ENCODE measurements at regions not wholly inside any gene's neighbourhood (a gene's known extent, or its start where the extent isn't known, plus 50 kb on each side); places are given as distances from the start of the nearest gene placed in this dataset.

GRCh38 chr12:65707051-65707450 lies 117.2 kb upstream of the HMGA2 start:
- Mint-ChIP-seq H3K4me1 (ENCODE audit: low read depth, unreplicated experiment) (no peaks in the 10 kb centered on the region), H3K36me3 (ENCODE audit: low read depth, unreplicated experiment) (no peaks in the 10 kb centered on the region), H3K27ac (ENCODE audit: unreplicated experiment) (no peak overlapping the region), H3K27me3 (ENCODE audit: low read depth, unreplicated experiment) (no peaks in the 10 kb centered on the region), H3K9me3 (ENCODE audit: unreplicated experiment) (peaks cover 24% of the 10 kb centered on the region), H3K4me3 (ENCODE audit: unreplicated experiment) (no peak overlapping the region)
- Histone ChIP-seq H3K9ac (ENCODE audit: low read length) (no peak overlapping the region), H3K4me1 (ENCODE audit: insufficient read depth, low read length) (no peaks in the 10 kb centered on the region), H3K79me2 (ENCODE audit: insufficient read depth, low read length) (no peaks in the 10 kb centered on the region), H3K4me3 (ENCODE audit: insufficient read depth, low read depth, low read length) (no peak overlapping the region), H3K27me3 (ENCODE audit: insufficient read depth, low read length) (peaks cover 6% of the 10 kb centered on the region), H3K27ac (ENCODE audit: low read depth, low read length) (no peak overlapping the region), H4K20me1 (ENCODE audit: insufficient read depth, low read length) (no peaks in the 10 kb centered on the region), H3K36me3 (ENCODE audit: insufficient read depth, low read length) (no peaks in the 10 kb centered on the region), H3K4me2 (ENCODE audit: low read length) (no peak overlapping the region), H2AFZ (ENCODE audit: low read depth, low read length) (no peak overlapping the region), H3K9me3 (ENCODE audit: insufficient read depth, low read depth, low read length) (no peaks in the 10 kb centered on the region)
- no peak for DNase-seq (ENCODE audit: low read depth)
- no peak for TF ChIP-seq CTCF (IDR thresholded peaks at IDR 0.05; ENCODE audit: insufficient read depth, low read depth, low read length)
- TF ChIP-seq EZH2 (IDR thresholded peaks at IDR 0.05; ENCODE audit: insufficient read depth, low read length), result no peak
- no peak for FAIRE-seq

- Histone ChIP-seq H3K27ac (ENCODE audit: low read depth, low read length) (no peak overlapping the region), H3K4me2 (ENCODE audit: low read length) (no peak overlapping the region), H3K9me3 (ENCODE audit: insufficient read depth, low read depth, low read length) (no peaks in the 10 kb centered on the region), H3K4me1 (ENCODE audit: insufficient read depth, low read length) (no peaks in the 10 kb centered on the region), H3K36me3 (ENCODE audit: insufficient read depth, low read length) (no peaks in the 10 kb centered on the region), H3K27me3 (ENCODE audit: insufficient read depth, low read length) (peaks cover 6% of the 10 kb centered on the region), H3K9ac (ENCODE audit: low read length) (no peak overlapping the region), H3K79me2 (ENCODE audit: insufficient read depth, low read length) (no peaks in the 10 kb centered on the region), H4K20me1 (ENCODE audit: insufficient read depth, low read length) (no peaks in the 10 kb centered on the region), H3K4me3 (ENCODE audit: insufficient read depth, low read depth, low read length) (no peak overlapping the region), H2AFZ (ENCODE audit: low read depth, low read length) (no peak overlapping the region)
- no peak overlapping the region for H3K27ac Mint-ChIP-seq (ENCODE audit: unreplicated experiment)
- peaks cover 3% of the 10 kb centered on the region for H3K9me3 Mint-ChIP-seq (ENCODE audit: unreplicated experiment)
- peaks cover 3% of the 10 kb centered on the region for H3K27me3 Mint-ChIP-seq (ENCODE audit: low read depth, unreplicated experiment)
- FAIRE-seq, result no peak
- no peak overlapping the region for H3K4me3 Mint-ChIP-seq (ENCODE audit: unreplicated experiment)
- no peaks in the 10 kb centered on the region for H3K36me3 Mint-ChIP-seq (ENCODE audit: low read depth, unreplicated experiment)
- H3K4me1 Mint-ChIP-seq (ENCODE audit: low read depth, unreplicated experiment), result peaks cover 2% of the 10 kb centered on the region
- TF ChIP-seq EZH2 (IDR thresholded peaks at IDR 0.05; ENCODE audit: insufficient read depth, low read length), result no peak
- TF ChIP-seq CTCF (IDR thresholded peaks at IDR 0.05; ENCODE audit: insufficient read depth, low read depth, low read length), result no peak
- no peak for DNase-seq (ENCODE audit: low read depth)
Measured at GRCh38 chr12:65712260-65713004, 111.9 kb upstream of the HMGA2 start.

GRCh38 chr12:65715961-65716360 lies 108.3 kb upstream of the HMGA2 start:
- H3K9me3 ChIP-seq (ENCODE audit: insufficient read depth, low read depth, low read length), result no peaks in the 10 kb centered on the region
- Mint-ChIP-seq H3K36me3 (ENCODE audit: low read depth, unreplicated experiment) (no peaks in the 10 kb centered on the region), H3K4me1 (ENCODE audit: low read depth, unreplicated experiment) (peaks cover 5% of the 10 kb centered on the region), H3K27me3 (ENCODE audit: low read depth, unreplicated experiment) (peaks cover 3% of the 10 kb centered on the region), H3K4me3 (ENCODE audit: unreplicated experiment) (no peak overlapping the region), H3K27ac (ENCODE audit: unreplicated experiment) (no peak overlapping the region), H3K9me3 (ENCODE audit: unreplicated experiment) (peaks cover 3% of the 10 kb centered on the region)
- H3K4me2 ChIP-seq (ENCODE audit: low read length), result no peak overlapping the region
- no peak overlapping the region for H3K4me3 ChIP-seq (ENCODE audit: insufficient read depth, low read depth, low read length)
- no peak for FAIRE-seq
- peaks cover 12% of the 10 kb centered on the region for H3K4me1 ChIP-seq (ENCODE audit: insufficient read depth, low read length)
- TF ChIP-seq EZH2 (IDR thresholded peaks at IDR 0.05; ENCODE audit: insufficient read depth, low read length) (no peak), CTCF (IDR thresholded peaks at IDR 0.05; ENCODE audit: insufficient read depth, low read depth, low read length) (no peak)
- no peak overlapping the region for H2AFZ ChIP-seq (ENCODE audit: low read depth, low read length)
- no peaks in the 10 kb centered on the region for H4K20me1 ChIP-seq (ENCODE audit: insufficient read depth, low read length)
- H3K36me3 ChIP-seq (ENCODE audit: insufficient read depth, low read length), result no peaks in the 10 kb centered on the region
- no peak overlapping the region for H3K9ac ChIP-seq (ENCODE audit: low read length)
- H3K27ac ChIP-seq (ENCODE audit: low read depth, low read length), result no peak overlapping the region
- DNase-seq (ENCODE audit: low read depth), result no peak
- H3K79me2 ChIP-seq (ENCODE audit: insufficient read depth, low read length), result no peaks in the 10 kb centered on the region
- H3K27me3 ChIP-seq (ENCODE audit: insufficient read depth, low read length), result no peaks in the 10 kb centered on the region

Measured in astrocyte (in vitro differentiated cells and primary cell).